ENCODE measurements at regions not wholly inside any gene's neighbourhood (a gene's known extent, or its start where the extent isn't known, plus 50 kb on each side); places are given as distances from the start of the nearest gene placed in this dataset.
"Not testable (repeated sequence)": the region's sequence is repeated elsewhere in the genome, so short reads cannot be mapped to it uniquely, and the experiment has no call there.

GRCh38 chrX:27254656-27255055, 208.5 kb downstream of the PPP4R3C start:
- POLR2A ChIA-PET = no interaction called here
- no peak for DNase-seq (ENCODE audit: extremely low spot score)
- no peak for TF ChIP-seq LEF1 (IDR thresholded peaks at IDR 0.05; ENCODE audit: borderline replicate concordance)
- CTCF ChIA-PET = no interaction called here

GRCh38 chrX:27251369-27251768, 211.8 kb downstream of the PPP4R3C start:
- no peak for TF ChIP-seq BHLHE40 (IDR thresholded peaks at IDR 0.05; ENCODE audit: borderline replicate concordance)
- no peak for TF ChIP-seq LEF1 (IDR thresholded peaks at IDR 0.05; ENCODE audit: borderline replicate concordance)
- TF ChIP-seq FOXM1 (IDR thresholded peaks at IDR 0.05; ENCODE audit: borderline replicate concordance) = no peak
- TF ChIP-seq FOXA1 (IDR thresholded peaks at IDR 0.05) = no peak
- TF ChIP-seq ZNF384 (IDR thresholded peaks at IDR 0.05) = no peak
- no peak for TF ChIP-seq HDGF (IDR thresholded peaks at IDR 0.05; ENCODE audit: borderline replicate concordance)
- no peak for DNase-seq (ENCODE audit: extremely low spot score)
- ChIA-PET CTCF (no interaction called here), POLR2A (no interaction called here)

- no peak for TF ChIP-seq FOXK2 (IDR thresholded peaks at IDR 0.05)
- no peak for TF ChIP-seq FOXA1 (IDR thresholded peaks at IDR 0.05)
- TF ChIP-seq SP1 (IDR thresholded peaks at IDR 0.05) = no peak
- no peak for TF ChIP-seq PKNOX1 (IDR thresholded peaks at IDR 0.05)
These were observed 220.6 kb downstream of the PPP4R3C start for GRCh38 chrX:27242581-27242980.

GRCh38 chrX:27241981-27242380, 221.2 kb downstream of the PPP4R3C start:
- no peak for DNase-seq (ENCODE audit: extremely low spot score)
- ChIA-PET POLR2A (no interaction called here), CTCF (no interaction called here)
- TF ChIP-seq FOXK2 (IDR thresholded peaks at IDR 0.05) = no peak
- no peak for TF ChIP-seq PKNOX1 (IDR thresholded peaks at IDR 0.05)
- no peak for TF ChIP-seq FOXM1 (IDR thresholded peaks at IDR 0.05; ENCODE audit: borderline replicate concordance)
- no peak for TF ChIP-seq TARDBP (IDR thresholded peaks at IDR 0.05)
- no peak for TF ChIP-seq SP1 (IDR thresholded peaks at IDR 0.05)
- TF ChIP-seq FOXA1 (IDR thresholded peaks at IDR 0.05) = no peak
- TF ChIP-seq CTBP1 (IDR thresholded peaks at IDR 0.05; ENCODE audit: borderline replicate concordance) = no peak
- TF ChIP-seq L3MBTL2 (conservative IDR thresholded peaks at IDR 0.05) = no peak
- TF ChIP-seq LEF1 (IDR thresholded peaks at IDR 0.05; ENCODE audit: borderline replicate concordance) = no peak
- no peak for TF ChIP-seq HDGF (IDR thresholded peaks at IDR 0.05; ENCODE audit: borderline replicate concordance)
- no peak for TF ChIP-seq ARNT (IDR thresholded peaks at IDR 0.05)
- TF ChIP-seq ELF4 (IDR thresholded peaks at IDR 0.05) = no peak
- no peak for TF ChIP-seq SUZ12 (IDR thresholded peaks at IDR 0.05)
- TF ChIP-seq ZNF384 (IDR thresholded peaks at IDR 0.05) = no peak
- no peak for TF ChIP-seq NFRKB (IDR thresholded peaks at IDR 0.05)
- TF ChIP-seq BHLHE40 (IDR thresholded peaks at IDR 0.05; ENCODE audit: borderline replicate concordance) = no peak

More at GRCh38 chrX:27242581-27242980, 220.6 kb downstream of the PPP4R3C start:
- CTCF ChIA-PET = no interaction called here
- no peak for DNase-seq (ENCODE audit: extremely low spot score)
- POLR2A ChIA-PET = no interaction called here

GRCh38 chrX:27240042-27240441, 223.1 kb downstream of the PPP4R3C start:
- POLR2A ChIA-PET; CTCF ChIA-PET; DNase-seq (ENCODE audit: extremely low spot score): not testable (repeated sequence)

GRCh38 chrX:27236681-27237080, 226.5 kb downstream of the PPP4R3C start:
- ChIA-PET CTCF (no interaction called here), POLR2A (no interaction called here)
- DNase-seq (ENCODE audit: extremely low spot score) = no peak
- TF ChIP-seq FOXK2 (IDR thresholded peaks at IDR 0.05) = no peak

- TF ChIP-seq LEF1 (IDR thresholded peaks at IDR 0.05; ENCODE audit: borderline replicate concordance) (no peak), BHLHE40 (IDR thresholded peaks at IDR 0.05; ENCODE audit: borderline replicate concordance) (no peak), PKNOX1 (IDR thresholded peaks at IDR 0.05) (no peak), SP1 (IDR thresholded peaks at IDR 0.05) (no peak), L3MBTL2 (conservative IDR thresholded peaks at IDR 0.05) (no peak), TARDBP (IDR thresholded peaks at IDR 0.05) (no peak), FOXA1 (IDR thresholded peaks at IDR 0.05) (no peak), HDGF (IDR thresholded peaks at IDR 0.05; ENCODE audit: borderline replicate concordance) (no peak), FOXM1 (IDR thresholded peaks at IDR 0.05; ENCODE audit: borderline replicate concordance) (no peak), ARNT (IDR thresholded peaks at IDR 0.05) (no peak), ZNF384 (IDR thresholded peaks at IDR 0.05) (no peak), ELF4 (IDR thresholded peaks at IDR 0.05) (no peak), NFRKB (IDR thresholded peaks at IDR 0.05) (no peak), SUZ12 (IDR thresholded peaks at IDR 0.05) (no peak)
- DNase-seq (ENCODE audit: extremely low spot score) = no peak
- ChIA-PET POLR2A (no interaction called here), CTCF (no interaction called here)
These were observed 233.4 kb downstream of the PPP4R3C start for GRCh38 chrX:27229721-27230120.

GRCh38 chrX:27222661-27223060, 240.5 kb downstream of the PPP4R3C start:
- DNase-seq (ENCODE audit: extremely low spot score) = no peak
- POLR2A ChIA-PET = no interaction called here
- CTCF ChIA-PET = no interaction called here
- TF ChIP-seq BHLHE40 (IDR thresholded peaks at IDR 0.05; ENCODE audit: borderline replicate concordance) = no peak
- no peak for TF ChIP-seq L3MBTL2 (conservative IDR thresholded peaks at IDR 0.05)
- TF ChIP-seq ARNT (IDR thresholded peaks at IDR 0.05) = no peak
- TF ChIP-seq FOXA1 (IDR thresholded peaks at IDR 0.05) = no peak
- TF ChIP-seq NFRKB (IDR thresholded peaks at IDR 0.05) = no peak
- TF ChIP-seq TARDBP (IDR thresholded peaks at IDR 0.05) = no peak
- no peak for TF ChIP-seq LEF1 (IDR thresholded peaks at IDR 0.05; ENCODE audit: borderline replicate concordance)
- TF ChIP-seq SP1 (IDR thresholded peaks at IDR 0.05) = no peak
- no peak for TF ChIP-seq PKNOX1 (IDR thresholded peaks at IDR 0.05)

All from HEK293T (cell line).